SU-DHL-6 (cell line): ENCODE measurements at regions not wholly inside any gene's neighbourhood (a gene's known extent, or its start where the extent isn't known, plus 50 kb on each side); places are given as distances from the start of the nearest gene placed in this dataset.

Source experiments
- H2AFZ ChIP-seq: fragments of 200-600 bp; sonication (generic); 2 replicates; pipeline ENCODE4 v1.6.1; 2014; ENCODE audit warnings: low read depth, mild to moderate bottlenecking, moderate library complexity, mixed read lengths, antibody characterized with exemption, low read length; ENCODE audit not compliant: severe bottlenecking
- H3F3A ChIP-seq: fragments of 200-600 bp; shearing (Covaris generic); 2 replicates; pipeline ENCODE4 v1.6.0; 2016; ENCODE audit warnings: antibody characterized with exemption, mild to moderate bottlenecking; ENCODE audit not compliant: insufficient read depth
- H3K27ac ChIP-seq: fragments of 200-600 bp; sonication (generic); 2 replicates; pipeline ENCODE4 v1.5.1; 2016; ENCODE audit warnings: low read depth, mild to moderate bottlenecking, low read length, moderate library complexity, mixed read lengths
- H3K27me3 ChIP-seq: fragments of 200-600 bp; sonication (generic), shearing (Covaris generic); 2 replicates; pipeline ENCODE4 v1.6.0; 2014; ENCODE audit warnings: mild to moderate bottlenecking, low read length
- H3K36me3 ChIP-seq: fragments of 200-600 bp; sonication (generic); 2 replicates; pipeline ENCODE4 v1.6.1; 2014; ENCODE audit warnings: mild to moderate bottlenecking, low read length, mixed read lengths
- H3K4me2 ChIP-seq: fragments of 300-600, 200-600 bp; shearing (Covaris generic), sonication (generic); 2 replicates; pipeline ENCODE4 v1.6.0; 2014; ENCODE audit warnings: low read length, low read depth, mild to moderate bottlenecking; ENCODE audit not compliant: poor library complexity, severe bottlenecking
- H3K4me3 ChIP-seq: fragments of 200-600 bp; sonication (generic); 2 replicates; pipeline ENCODE4 v1.5.1; 2014; ENCODE audit warnings: antibody characterized with exemption, low read length, mild to moderate bottlenecking, mixed read lengths; ENCODE audit not compliant: insufficient read depth, poor library complexity, severe bottlenecking
- H3K79me2 ChIP-seq: fragments of 200-600 bp; sonication (generic); 2 replicates; pipeline ENCODE4 v1.6.1; 2014; ENCODE audit warnings: mild to moderate bottlenecking, low read length, moderate library complexity; ENCODE audit not compliant: insufficient read depth
- H3K9ac ChIP-seq: fragments of 200-600 bp; sonication (generic); 2 replicates; pipeline ENCODE4 v1.7.0; 2014; ENCODE audit warnings: mild to moderate bottlenecking, low read length
- H3K9me2 ChIP-seq: fragments of 200-600 bp; sonication (generic); replicated peaks from 2 replicates; pipeline ENCODE4 v1.6.1; 2014; ENCODE audit warnings: low read length; ENCODE audit not compliant: insufficient read depth
- H3K9me3 ChIP-seq: fragments of 200-600 bp; sonication (generic); 2 replicates; pipeline ENCODE4 v1.6.1; 2014; ENCODE audit warnings: low read length, mixed read lengths; ENCODE audit not compliant: insufficient read depth
- H4K20me1 ChIP-seq: fragments of 200-600 bp; sonication (generic); 2 replicates; pipeline ENCODE4 v1.6.1; 2014; ENCODE audit warnings: low read depth, mild to moderate bottlenecking, antibody characterized with exemption, low read length, moderate library complexity, mixed read lengths
- EZH2phosphoT487 ChIP-seq: fragments of 200-600 bp; sonication (generic), shearing (Covaris generic); conservative IDR thresholded peaks from 2 replicates; pipeline ENCODE4 v1.6.1; 2018; ENCODE audit warnings: mild to moderate bottlenecking, antibody characterized with exemption, low read length, moderate library complexity, mixed read lengths
- TF ChIP-seq, protein P1 (sequence below): fragments of 200-600 bp; sonication (generic); IDR thresholded peaks from one replicate; pipeline ENCODE4 v1.5.1; 2017; ENCODE audit warnings: antibody characterized with exemption, mild to moderate bottlenecking, low read length, moderate library complexity; ENCODE audit not compliant: insufficient read depth, poor library complexity, severe bottlenecking

GRCh38 chr6:66814156-66814555, 1107.1 kb upstream of the EYS start:
- no peaks in the 10 kb centered on the region for H4K20me1 ChIP-seq
- H3K4me3 ChIP-seq = no peak overlapping the region
- H3K9me2 ChIP-seq = no peaks in the 10 kb centered on the region
- H3K27ac ChIP-seq = no peak overlapping the region
- no peak overlapping the region for H3K9ac ChIP-seq
- no peaks in the 10 kb centered on the region for H3K27me3 ChIP-seq
- TF ChIP-seq, protein P1, sequence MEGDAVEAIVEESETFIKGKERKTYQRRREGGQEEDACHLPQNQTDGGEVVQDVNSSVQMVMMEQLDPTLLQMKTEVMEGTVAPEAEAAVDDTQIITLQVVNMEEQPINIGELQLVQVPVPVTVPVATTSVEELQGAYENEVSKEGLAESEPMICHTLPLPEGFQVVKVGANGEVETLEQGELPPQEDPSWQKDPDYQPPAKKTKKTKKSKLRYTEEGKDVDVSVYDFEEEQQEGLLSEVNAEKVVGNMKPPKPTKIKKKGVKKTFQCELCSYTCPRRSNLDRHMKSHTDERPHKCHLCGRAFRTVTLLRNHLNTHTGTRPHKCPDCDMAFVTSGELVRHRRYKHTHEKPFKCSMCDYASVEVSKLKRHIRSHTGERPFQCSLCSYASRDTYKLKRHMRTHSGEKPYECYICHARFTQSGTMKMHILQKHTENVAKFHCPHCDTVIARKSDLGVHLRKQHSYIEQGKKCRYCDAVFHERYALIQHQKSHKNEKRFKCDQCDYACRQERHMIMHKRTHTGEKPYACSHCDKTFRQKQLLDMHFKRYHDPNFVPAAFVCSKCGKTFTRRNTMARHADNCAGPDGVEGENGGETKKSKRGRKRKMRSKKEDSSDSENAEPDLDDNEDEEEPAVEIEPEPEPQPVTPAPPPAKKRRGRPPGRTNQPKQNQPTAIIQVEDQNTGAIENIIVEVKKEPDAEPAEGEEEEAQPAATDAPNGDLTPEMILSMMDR = no peak
- no peak for TF ChIP-seq EZH2phosphoT487
- H3K4me2 ChIP-seq = no peak overlapping the region
- no peaks in the 10 kb centered on the region for H3K9me3 ChIP-seq
- no peak overlapping the region for H2AFZ ChIP-seq
- H3F3A ChIP-seq = no peaks in the 10 kb centered on the region
- H3K79me2 ChIP-seq = no peaks in the 10 kb centered on the region
- H3K36me3 ChIP-seq = no peaks in the 10 kb centered on the region

DNA sequence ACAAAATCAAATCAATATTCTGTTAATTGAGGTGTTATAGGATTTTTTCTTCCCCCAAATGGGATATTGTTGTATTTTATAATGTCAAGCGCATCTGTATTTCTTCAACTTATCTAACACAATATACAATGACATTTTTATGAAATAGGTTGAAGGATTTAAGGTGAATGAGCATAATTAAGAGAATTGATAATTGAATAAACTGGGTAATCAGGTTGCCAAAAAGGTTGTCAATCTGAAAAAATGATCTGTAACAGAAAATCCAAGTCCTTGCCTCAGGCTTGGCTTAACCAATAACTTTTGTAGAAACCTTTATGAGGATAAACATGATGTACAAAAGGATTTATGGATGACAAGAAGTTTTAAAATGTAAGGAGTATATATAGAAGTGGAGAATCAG, 1101.7 kb upstream of the EYS start:
- no peak overlapping the region for H2AFZ ChIP-seq
- no peak overlapping the region for H3K27ac ChIP-seq
- no peaks in the 10 kb centered on the region for H3K27me3 ChIP-seq
- no peaks in the 10 kb centered on the region for H3K79me2 ChIP-seq
- TF ChIP-seq EZH2phosphoT487 = no peak
- TF ChIP-seq, protein P1 = no peak
- H3K9me2 ChIP-seq = no peaks in the 10 kb centered on the region
- H3K36me3 ChIP-seq = no peaks in the 10 kb centered on the region
- no peak overlapping the region for H3K4me3 ChIP-seq
- no peak overlapping the region for H3K4me2 ChIP-seq
- no peaks in the 10 kb centered on the region for H3F3A ChIP-seq
- H3K9ac ChIP-seq = no peak overlapping the region
- H3K9me3 ChIP-seq = no peaks in the 10 kb centered on the region
- no peaks in the 10 kb centered on the region for H4K20me1 ChIP-seq

- H3F3A ChIP-seq = no peaks in the 10 kb centered on the region
- H4K20me1 ChIP-seq = no peaks in the 10 kb centered on the region
- no peaks in the 10 kb centered on the region for H3K79me2 ChIP-seq
- no peaks in the 10 kb centered on the region for H3K36me3 ChIP-seq
- no peak overlapping the region for H3K4me2 ChIP-seq
- TF ChIP-seq EZH2phosphoT487 = no peak
- TF ChIP-seq, protein P1 = no peak
- H3K4me3 ChIP-seq = no peak overlapping the region
- no peaks in the 10 kb centered on the region for H3K27me3 ChIP-seq
- peak overlapping the region; percentile 62 for H2AFZ ChIP-seq
- no peaks in the 10 kb centered on the region for H3K9me2 ChIP-seq
- no peak overlapping the region for H3K27ac ChIP-seq
- no peak overlapping the region for H3K9ac ChIP-seq
- no peaks in the 10 kb centered on the region for H3K9me3 ChIP-seq
Observed at GRCh38 chr6:66796987-66797386, 1090.0 kb upstream of the EYS start.

- H3F3A ChIP-seq = no peaks in the 10 kb centered on the region
- no peak overlapping the region for H3K27ac ChIP-seq
- no peak for TF ChIP-seq EZH2phosphoT487
- TF ChIP-seq, protein P1 = no peak
- H2AFZ ChIP-seq = no peak overlapping the region
- H4K20me1 ChIP-seq = no peaks in the 10 kb centered on the region
- no peaks in the 10 kb centered on the region for H3K79me2 ChIP-seq
- H3K9me2 ChIP-seq = no peaks in the 10 kb centered on the region
- H3K9ac ChIP-seq = no peak overlapping the region
- H3K36me3 ChIP-seq = no peaks in the 10 kb centered on the region
- no peaks in the 10 kb centered on the region for H3K27me3 ChIP-seq
- H3K9me3 ChIP-seq = no peaks in the 10 kb centered on the region
- H3K4me2 ChIP-seq = no peak overlapping the region
- no peak overlapping the region for H3K4me3 ChIP-seq
Observed at GRCh38 chr6:66788579-66788978, 1081.6 kb upstream of the EYS start.
